GM12891 (cell line): ENCODE measurements at regions not wholly inside any gene's neighbourhood (a gene's known extent, or its start where the extent isn't known, plus 50 kb on each side); places are given as distances from the start of the nearest gene placed in this dataset.

Experiments
- DNase-seq: peaks from one replicate; pipeline ENCODE4 v3.0.0; 2011; ENCODE audit warnings: low spot score; ENCODE audit not compliant: insufficient read length
- FAIRE-seq: peaks from 2 replicates; lab custom pipeline; 2011; peaks lifted over from hg19 to GRCh38; lab: Jason Lieb, UNC
- PAX5 ChIP-seq: IDR thresholded peaks from 2 replicates; pipeline ENCODE4 v1.6.1; 2011; ENCODE audit warnings: low read length, moderate library complexity, mild to moderate bottlenecking; ENCODE audit not compliant: insufficient read depth, severe bottlenecking
- POLR2A ChIP-seq: IDR thresholded peaks from 2 replicates; pipeline ENCODE4 v1.6.1; 2011; ENCODE audit warnings: low read depth, low read length, control low read depth
- POLR2AphosphoS5 ChIP-seq: IDR thresholded peaks from 2 replicates; pipeline ENCODE4 v1.6.1; 2011; ENCODE audit warnings: low read depth, low read length, control low read depth
- POU2F2 ChIP-seq: IDR thresholded peaks from 2 replicates; pipeline ENCODE4 v1.6.1; 2011; ENCODE audit warnings: low read depth, mild to moderate bottlenecking, control low read depth, low read length, moderate library complexity
- SPI1 ChIP-seq: IDR thresholded peaks from 2 replicates; pipeline ENCODE4 v1.6.1; 2011; ENCODE audit warnings: low read depth, low read length, control low read depth
- TAF1 ChIP-seq: IDR thresholded peaks from 2 replicates; pipeline ENCODE4 v1.6.1; 2011; ENCODE audit warnings: low read depth, low read length, control low read depth

- FAIRE-seq (no peak), DNase-seq (no peak)
- no peak for TF ChIP-seq PAX5
- TF ChIP-seq TAF1 = no peak
- no peak for TF ChIP-seq SPI1
- TF ChIP-seq POU2F2 = no peak
- TF ChIP-seq POLR2A = no peak
- no peak for TF ChIP-seq POLR2AphosphoS5
Measured at GRCh38 chr1:60831780-60832179, 250.6 kb upstream of the NFIA start.

- DNase-seq = no peak
- no peak for FAIRE-seq
- TF ChIP-seq POU2F2 (no peak), POLR2AphosphoS5 (no peak), SPI1 (no peak), TAF1 (no peak)
Measured at GRCh38 chr1:60828944-60829343, 253.4 kb upstream of the NFIA start.

GRCh38 chr1:60826320-60827094 lies 255.9 kb upstream of the NFIA start:
- no peak for DNase-seq
- FAIRE-seq = no peak
- TF ChIP-seq POU2F2 (no peak), POLR2A (no peak), TAF1 (no peak), PAX5 (no peak), POLR2AphosphoS5 (no peak), SPI1 (no peak)

GRCh38 chr1:60825593-60825992 lies 256.8 kb upstream of the NFIA start:
- no peak for FAIRE-seq
- TF ChIP-seq TAF1 = no peak
- TF ChIP-seq POLR2AphosphoS5 = no peak
- TF ChIP-seq PAX5 = no peak
- no peak for TF ChIP-seq POU2F2
- no peak for TF ChIP-seq SPI1
- no peak for TF ChIP-seq POLR2A
- DNase-seq = no peak

- TF ChIP-seq POU2F2 (no peak), POLR2AphosphoS5 (no peak), POLR2A (no peak), SPI1 (no peak), PAX5 (no peak), TAF1 (no peak)
- FAIRE-seq (no peak), DNase-seq (no peak)
Measured at GRCh38 chr1:60823151-60823550, 259.2 kb upstream of the NFIA start.

- DNase-seq (no peak), FAIRE-seq (no peak)
- no peak for TF ChIP-seq POU2F2
- no peak for TF ChIP-seq TAF1
- TF ChIP-seq PAX5 = no peak
- no peak for TF ChIP-seq POLR2AphosphoS5
- no peak for TF ChIP-seq POLR2A
- TF ChIP-seq SPI1 = no peak
Measured at GRCh38 chr1:60822252-60822651, 260.1 kb upstream of the NFIA start.

- DNase-seq (no peak), FAIRE-seq (no peak)
- TF ChIP-seq POLR2AphosphoS5 (no peak), SPI1 (no peak), POU2F2 (no peak), TAF1 (no peak)
Measured at GRCh38 chr1:60821156-60821555, 261.2 kb upstream of the NFIA start.

GRCh38 chr1:60818969-60819701 lies 263.2 kb upstream of the NFIA start:
- FAIRE-seq (no peak), DNase-seq (no peak)
- TF ChIP-seq POLR2AphosphoS5 (no peak), PAX5 (no peak), POLR2A (no peak)

GRCh38 chr1:60813071-60813470 lies 269.3 kb upstream of the NFIA start:
- DNase-seq (no peak), FAIRE-seq (no peak)
- TF ChIP-seq TAF1 = no peak
